ENCODE measurements at regions not wholly inside any gene's neighbourhood (a gene's known extent, or its start where the extent isn't known, plus 50 kb on each side); places are given as distances from the start of the nearest gene placed in this dataset.

GRCh38 chr12:114815026-114815795 is 131.2 kb upstream of the TBX3 start:
- no peak for TF ChIP-seq TAF1 (IDR thresholded peaks at IDR 0.05; ENCODE audit: low read depth)

- TF ChIP-seq TEAD4 (IDR thresholded peaks at IDR 0.05), result no peak
- TF ChIP-seq USF1 (IDR thresholded peaks at IDR 0.05), result no peak
- TF ChIP-seq TAF1 (IDR thresholded peaks at IDR 0.05; ENCODE audit: low read depth), result no peak
- TF ChIP-seq REST (IDR thresholded peaks at IDR 0.05; ENCODE audit: low read depth), result no peak
- TF ChIP-seq EP300 (IDR thresholded peaks at IDR 0.05; ENCODE audit: borderline replicate concordance), result no peak
- TF ChIP-seq NFIC (IDR thresholded peaks at IDR 0.05), result no peak
- TF ChIP-seq CREB1 (IDR thresholded peaks at IDR 0.05; ENCODE audit: low read depth), result no peak
Observed at GRCh38 chr12:114812858-114813761, 129.1 kb upstream of the TBX3 start.

- TF ChIP-seq CEBPB (IDR thresholded peaks at IDR 0.05) (no peak), YY1 (IDR thresholded peaks at IDR 0.05; ENCODE audit: low read depth) (no peak), EGR1 (IDR thresholded peaks at IDR 0.05) (no peak), NFIC (IDR thresholded peaks at IDR 0.05) (no peak), RAD21 (IDR thresholded peaks at IDR 0.05; ENCODE audit: low read depth) (no peak)
Observed at GRCh38 chr12:114812384-114812783, 128.4 kb upstream of the TBX3 start.

- TF ChIP-seq TEAD4 (IDR thresholded peaks at IDR 0.05), result no peak
- no peak for TF ChIP-seq REST (IDR thresholded peaks at IDR 0.05; ENCODE audit: low read depth)
Observed at GRCh38 chr12:114809097-114809496, 125.1 kb upstream of the TBX3 start.

GRCh38 chr12:114799574-114800487 is 115.9 kb upstream of the TBX3 start:
- TF ChIP-seq CEBPB (IDR thresholded peaks at IDR 0.05), result no peak
- no peak for TF ChIP-seq MAX (IDR thresholded peaks at IDR 0.05)
- no peak for TF ChIP-seq RAD21 (IDR thresholded peaks at IDR 0.05; ENCODE audit: low read depth)
- TF ChIP-seq TCF12 (IDR thresholded peaks at IDR 0.05; ENCODE audit: low read depth), result no peak
- no peak for TF ChIP-seq YY1 (IDR thresholded peaks at IDR 0.05; ENCODE audit: low read depth)
- no peak for TF ChIP-seq FOXM1 (IDR thresholded peaks at IDR 0.05; ENCODE audit: borderline replicate concordance, low read depth)
- no peak for TF ChIP-seq USF1 (IDR thresholded peaks at IDR 0.05)
- TF ChIP-seq NFIC (IDR thresholded peaks at IDR 0.05), result no peak
- no peak for TF ChIP-seq REST (IDR thresholded peaks at IDR 0.05; ENCODE audit: low read depth)
- TF ChIP-seq CREB1 (IDR thresholded peaks at IDR 0.05; ENCODE audit: low read depth), result no peak
- no peak for TF ChIP-seq EP300 (IDR thresholded peaks at IDR 0.05; ENCODE audit: borderline replicate concordance)
- TF ChIP-seq ZBTB7A (IDR thresholded peaks at IDR 0.05; ENCODE audit: low read depth), result no peak
- TF ChIP-seq EGR1 (IDR thresholded peaks at IDR 0.05), result no peak
- no peak for TF ChIP-seq TAF1 (IDR thresholded peaks at IDR 0.05; ENCODE audit: low read depth)
- TF ChIP-seq TEAD4 (IDR thresholded peaks at IDR 0.05), result no peak
